Gastrocnemius medialis (tissue), 4 donors: ENCODE measurements at regions not wholly inside any gene's neighbourhood (a gene's known extent, or its start where the extent isn't known, plus 50 kb on each side); places are given as distances from the start of the nearest gene placed in this dataset.

Source experiments
- ATAC-seq, 2 donors: fragments of 150-250 bp; one replicate each; pipeline ENCODE4 v1.9.1; 2016
- DNase-seq, 2 donors: peaks; one replicate each; pipeline ENCODE4 v3.0.0-alpha.2; 2019
- H3K27ac ChIP-seq, 4 donors: fragments of 200-600 bp; sonication (generic); 1 replicate in 1 of 4; 2 replicates in 3 of 4; pipeline ENCODE4 v1.5.1; 2016 to 2018; ENCODE audit warnings: mild to moderate bottlenecking in 2 of 4, moderate library complexity in 1 of 4
- H3K27me3 ChIP-seq, 3 donors: fragments of 200-600 bp; sonication (generic) in 2 of 3; 1 replicate in 1 of 3; 2 replicates in 2 of 3; pipeline versions ENCODE4 v1.5.1 to v1.6.0; 2016 to 2019; ENCODE audit warnings: mild to moderate bottlenecking in 1 of 3, moderate library complexity in 1 of 3
- H3K36me3 ChIP-seq, 2 donors: fragments of 200-600 bp; sonication (generic) in 1 of 2; one replicate each; pipeline ENCODE4 v1.5.1; 2017 to 2018
- H3K4me1 ChIP-seq, 2 donors: fragments of 200-600 bp; sonication (generic) in 1 of 2; one replicate each; pipeline ENCODE4 v1.5.1; 2016 to 2017; ENCODE audit warnings: mild to moderate bottlenecking in 2 of 2
- H3K4me3 ChIP-seq, 4 donors: fragments of 200-600 bp; sonication (generic) in 3 of 4; 1 replicate in 1 of 4; 2 replicates in 3 of 4; pipeline ENCODE4 v1.5.1; 2016 to 2019; ENCODE audit warnings: mild to moderate bottlenecking in 2 of 4
- H3K9me3 ChIP-seq, 3 donors: fragments of 200-600 bp; sonication (generic) in 2 of 3; 1 replicate in 1 of 3; 2 replicates in 2 of 3; pipeline ENCODE4 v1.5.1; 2016 to 2019
- POLR2A ChIP-seq, 2 donors: fragments of 450-650 bp; IDR thresholded peaks; one replicate each; pipeline ENCODE4 v1.6.1; 2017; ENCODE audit warnings: antibody characterized with exemption in 2 of 2, mild to moderate bottlenecking in 2 of 2, moderate library complexity in 2 of 2
- in situ Hi-C, 4 donors: fragments of 200-750 bp; cut with MboI; loops; one replicate each; pipeline versions ENCODE4 v1.15.0 to v1.8.0; 2017; ENCODE audit warnings: low sequenced_read_pairs in 4 of 4
- intact Hi-C: fragments of 100-400 bp; cut with DNase I; formaldehyde crosslinking; loops from one replicate; pipeline ENCODE4 v1.15.1; 2023; ENCODE audit warnings: low total_unique reads
- TF ChIP-seq, protein P1 (sequence below), 5 experiments: fragments of 450-650 bp in 3 of 5; fragments of 200-600 bp in 2 of 5; sonication (generic) in 2 of 5; IDR thresholded peaks in 4 of 5; conservative IDR thresholded peaks in 1 of 5; 1 replicate in 4 of 5; 2 replicates in 1 of 5; pipeline ENCODE4 v1.5.1; 2016 to 2019; ENCODE audit warnings: antibody characterized with exemption in 5 of 5, mild to moderate bottlenecking in 3 of 5, moderate library complexity in 3 of 5

DNA sequence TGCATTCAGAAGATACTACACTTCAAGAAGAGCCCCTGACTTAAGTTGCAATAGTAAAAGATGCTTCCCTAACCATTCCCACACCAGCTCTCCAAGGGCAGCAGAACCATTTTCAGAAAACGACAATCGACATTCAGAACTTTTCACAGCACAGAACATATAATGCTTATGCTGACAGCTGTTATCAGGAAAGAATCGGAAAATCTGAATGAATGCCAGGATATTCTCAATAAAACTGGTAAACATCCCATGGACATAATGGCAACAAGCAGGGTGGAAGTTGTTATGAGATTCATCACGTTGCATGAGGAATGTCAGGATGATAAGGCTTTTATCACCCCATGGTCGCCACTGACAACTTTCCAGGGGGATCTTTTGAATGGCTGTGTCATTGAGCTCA is 246.6 kb upstream of the CHRM3 start:
- in situ Hi-C loops = no loop called here

DNA sequence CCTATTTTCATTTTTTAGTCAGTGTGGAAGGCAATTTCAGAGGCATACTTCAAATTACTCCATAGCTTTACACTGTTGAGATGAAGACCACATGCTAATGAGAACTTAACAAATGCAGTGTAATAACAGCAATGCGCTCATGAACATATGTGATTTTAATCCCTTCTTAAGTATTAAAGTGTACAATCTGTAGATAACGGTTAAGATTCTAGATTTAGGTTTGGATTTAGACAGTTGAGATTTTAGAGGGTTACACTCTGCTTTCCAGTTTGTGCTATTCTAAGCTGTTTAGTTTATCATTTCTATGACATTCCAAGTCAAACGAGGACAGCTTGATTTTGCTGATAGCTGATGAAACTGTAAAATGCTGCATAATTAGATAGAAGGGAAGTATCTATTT is 257.8 kb upstream of the CHRM3 start:
- DNase-seq (no peak), ATAC-seq (no peak)
- Histone ChIP-seq H3K4me3 (no peak overlapping the region), H3K9me3 (no peaks in the 10 kb centered on the region), H3K27me3 (no peaks in the 10 kb centered on the region), H3K4me1 (no peaks in the 10 kb centered on the region), H3K27ac (no peak overlapping the region), H3K36me3 (no peaks in the 10 kb centered on the region)
- intact Hi-C loops = no loop called here
- in situ Hi-C loops = no loop called here
- no peak for TF ChIP-seq POLR2A (IDR thresholded peaks at IDR 0.05)
- TF ChIP-seq, protein P1, sequence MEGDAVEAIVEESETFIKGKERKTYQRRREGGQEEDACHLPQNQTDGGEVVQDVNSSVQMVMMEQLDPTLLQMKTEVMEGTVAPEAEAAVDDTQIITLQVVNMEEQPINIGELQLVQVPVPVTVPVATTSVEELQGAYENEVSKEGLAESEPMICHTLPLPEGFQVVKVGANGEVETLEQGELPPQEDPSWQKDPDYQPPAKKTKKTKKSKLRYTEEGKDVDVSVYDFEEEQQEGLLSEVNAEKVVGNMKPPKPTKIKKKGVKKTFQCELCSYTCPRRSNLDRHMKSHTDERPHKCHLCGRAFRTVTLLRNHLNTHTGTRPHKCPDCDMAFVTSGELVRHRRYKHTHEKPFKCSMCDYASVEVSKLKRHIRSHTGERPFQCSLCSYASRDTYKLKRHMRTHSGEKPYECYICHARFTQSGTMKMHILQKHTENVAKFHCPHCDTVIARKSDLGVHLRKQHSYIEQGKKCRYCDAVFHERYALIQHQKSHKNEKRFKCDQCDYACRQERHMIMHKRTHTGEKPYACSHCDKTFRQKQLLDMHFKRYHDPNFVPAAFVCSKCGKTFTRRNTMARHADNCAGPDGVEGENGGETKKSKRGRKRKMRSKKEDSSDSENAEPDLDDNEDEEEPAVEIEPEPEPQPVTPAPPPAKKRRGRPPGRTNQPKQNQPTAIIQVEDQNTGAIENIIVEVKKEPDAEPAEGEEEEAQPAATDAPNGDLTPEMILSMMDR (IDR thresholded peaks at IDR 0.05 in 4 of 5, conservative IDR thresholded peaks at IDR 0.05 in 1 of 5) = no peak

More for the DNA sequence above, 246.6 kb upstream of the CHRM3 start:
- intact Hi-C loops = no loop called here
- Histone ChIP-seq H3K27ac (no peak overlapping the region), H3K4me1 (no peaks in the 10 kb centered on the region), H3K4me3 (no peak overlapping the region), H3K9me3 (no peaks in the 10 kb centered on the region), H3K27me3 (no peaks in the 10 kb centered on the region), H3K36me3 (no peaks in the 10 kb centered on the region)
- ATAC-seq = no peak
- DNase-seq = no peak
- TF ChIP-seq, protein P1 (IDR thresholded peaks at IDR 0.05 in 4 of 5, conservative IDR thresholded peaks at IDR 0.05 in 1 of 5) = no peak
- no peak for TF ChIP-seq POLR2A (IDR thresholded peaks at IDR 0.05)

DNA sequence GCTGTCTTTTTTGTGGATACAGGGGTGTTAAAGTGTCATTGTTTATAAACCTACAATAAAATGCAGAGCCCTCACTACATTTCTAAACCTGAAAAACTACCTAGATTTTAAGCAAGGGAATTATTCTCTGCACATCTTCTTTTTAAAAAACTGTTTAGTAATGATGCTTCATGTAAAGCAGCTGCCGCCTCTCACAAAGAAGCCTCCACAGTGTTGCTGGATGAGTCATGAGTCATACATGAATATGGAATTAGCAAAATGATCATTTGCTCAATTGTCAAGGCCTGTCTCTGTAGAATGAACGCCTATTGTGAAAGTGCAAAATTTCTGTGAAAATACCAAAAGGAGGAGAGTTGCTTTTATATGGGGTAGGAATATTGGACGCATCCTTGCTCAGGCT is 259.5 kb upstream of the CHRM3 start:
- H3K4me1 ChIP-seq = no peaks in the 10 kb centered on the region
- no peaks in the 10 kb centered on the region for H3K36me3 ChIP-seq
- DNase-seq (no peak), ATAC-seq (no peak)
- TF ChIP-seq POLR2A (IDR thresholded peaks at IDR 0.05) = no peak
- TF ChIP-seq, protein P1 (IDR thresholded peaks at IDR 0.05 in 4 of 5, conservative IDR thresholded peaks at IDR 0.05 in 1 of 5) = no peak
- no peaks in the 10 kb centered on the region for H3K27me3 ChIP-seq
- in situ Hi-C loops (no loop called here), intact Hi-C loops (no loop called here)
- no peak overlapping the region for H3K4me3 ChIP-seq
- no peak overlapping the region for H3K27ac ChIP-seq
- H3K9me3 ChIP-seq = no peaks in the 10 kb centered on the region

DNA sequence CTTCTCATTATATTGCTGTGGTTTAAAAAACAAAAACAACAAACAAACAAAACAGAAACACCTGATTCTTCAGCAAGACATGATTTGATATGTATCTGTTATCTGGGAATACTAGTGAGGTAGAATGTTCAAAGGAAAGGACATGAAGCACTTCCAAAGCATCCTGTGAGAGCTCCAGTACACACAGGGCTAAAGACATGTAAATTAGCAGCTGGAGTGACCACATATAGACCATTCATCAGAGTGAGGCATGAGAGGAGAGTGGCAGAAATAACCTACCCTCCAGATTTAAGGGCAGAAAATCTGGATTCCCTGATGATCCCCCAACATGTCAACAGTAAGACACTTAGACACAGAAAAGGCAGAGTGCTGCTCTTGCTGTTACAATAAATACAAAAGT is 260.5 kb upstream of the CHRM3 start:
- H3K4me1 ChIP-seq = no peaks in the 10 kb centered on the region
- TF ChIP-seq POLR2A (IDR thresholded peaks at IDR 0.05) = no peak
- TF ChIP-seq, protein P1 (IDR thresholded peaks at IDR 0.05 in 4 of 5, conservative IDR thresholded peaks at IDR 0.05 in 1 of 5) = no peak
- no peak for DNase-seq
- no peak overlapping the region for H3K4me3 ChIP-seq
- no peak overlapping the region for H3K27ac ChIP-seq
- intact Hi-C loops (no loop called here), in situ Hi-C loops (no loop called here)
- no peaks in the 10 kb centered on the region for H3K9me3 ChIP-seq
- H3K36me3 ChIP-seq = no peaks in the 10 kb centered on the region
- no peaks in the 10 kb centered on the region for H3K27me3 ChIP-seq
- ATAC-seq = no peak

DNA sequence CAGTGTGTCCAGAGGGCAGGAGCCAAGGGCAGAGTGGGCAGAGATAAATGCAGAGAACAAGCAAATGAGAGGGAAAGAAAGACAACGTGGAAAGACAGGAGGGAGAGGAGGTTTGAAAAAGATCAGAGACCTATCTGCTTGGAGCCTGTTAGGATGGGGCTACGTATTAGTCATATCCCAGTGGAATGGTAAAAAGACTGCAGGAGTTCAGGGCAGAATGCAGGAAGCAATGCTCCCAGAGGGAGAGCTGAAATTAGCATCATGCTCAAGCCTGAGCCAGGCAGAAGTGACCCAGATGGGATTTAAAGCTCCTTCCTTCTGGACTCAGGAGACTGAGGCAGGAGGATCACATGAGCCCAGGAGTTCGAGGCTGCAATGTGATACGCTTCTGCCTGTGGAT is 261.3 kb upstream of the CHRM3 start:
- no peaks in the 10 kb centered on the region for H3K27me3 ChIP-seq
- TF ChIP-seq, protein P1 (IDR thresholded peaks at IDR 0.05 in 4 of 5, conservative IDR thresholded peaks at IDR 0.05 in 1 of 5) = no peak
- TF ChIP-seq POLR2A (IDR thresholded peaks at IDR 0.05) = no peak
- DNase-seq = no peak
- ATAC-seq = no peak
- no peaks in the 10 kb centered on the region for H3K36me3 ChIP-seq
- H3K27ac ChIP-seq = no peak overlapping the region
- intact Hi-C loops (no loop called here), in situ Hi-C loops (no loop called here)
- H3K4me1 ChIP-seq = no peaks in the 10 kb centered on the region
- no peaks in the 10 kb centered on the region for H3K9me3 ChIP-seq
- no peak overlapping the region for H3K4me3 ChIP-seq
